ENCODE measurements at regions not wholly inside any gene's neighbourhood (a gene's known extent, or its start where the extent isn't known, plus 50 kb on each side); places are given as distances from the start of the nearest gene placed in this dataset.

DNA sequence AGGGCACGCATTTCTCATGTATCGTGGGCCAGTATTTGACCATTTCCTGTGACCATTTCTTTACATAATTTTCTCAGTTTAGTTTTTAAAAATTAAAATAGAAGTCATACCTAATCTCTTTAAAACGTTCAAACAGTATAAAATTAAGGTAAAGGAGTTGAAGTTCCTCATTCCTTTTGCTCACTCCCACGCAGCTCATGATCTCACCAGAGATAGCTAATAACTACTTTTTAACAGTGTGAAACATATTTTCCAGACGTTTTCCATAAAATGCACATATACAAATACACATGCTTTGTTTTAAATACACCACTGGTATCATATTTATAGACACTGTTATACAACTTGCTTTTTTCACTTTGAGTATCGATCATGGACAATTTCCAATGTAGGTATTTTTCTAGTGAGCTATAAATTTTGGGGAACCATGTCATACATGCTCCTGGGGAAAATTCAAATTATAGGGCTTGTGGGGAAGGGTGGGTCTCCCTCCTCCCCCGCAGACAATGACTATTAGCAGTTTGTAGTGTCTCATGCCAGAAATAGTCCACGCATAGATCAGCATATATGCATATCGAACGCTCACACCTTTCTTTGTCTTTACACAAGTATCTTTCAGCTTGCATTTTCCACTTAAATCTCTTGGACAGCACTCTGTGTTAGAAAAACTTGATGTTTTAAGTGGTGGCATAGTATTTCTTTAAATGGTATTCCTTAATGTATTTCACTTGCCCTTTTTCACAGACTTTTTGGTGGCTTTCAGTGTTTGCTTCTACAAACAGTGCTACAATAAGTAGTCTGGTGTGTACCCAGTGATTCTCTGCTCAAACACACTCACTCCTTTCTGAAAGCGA is 145.5 kb upstream of the ZNF217 start:
- FAIRE-seq (no peak), DNase-seq (ENCODE audit: insufficient read length, low spot score) (no peak)
- TF ChIP-seq, protein P1, sequence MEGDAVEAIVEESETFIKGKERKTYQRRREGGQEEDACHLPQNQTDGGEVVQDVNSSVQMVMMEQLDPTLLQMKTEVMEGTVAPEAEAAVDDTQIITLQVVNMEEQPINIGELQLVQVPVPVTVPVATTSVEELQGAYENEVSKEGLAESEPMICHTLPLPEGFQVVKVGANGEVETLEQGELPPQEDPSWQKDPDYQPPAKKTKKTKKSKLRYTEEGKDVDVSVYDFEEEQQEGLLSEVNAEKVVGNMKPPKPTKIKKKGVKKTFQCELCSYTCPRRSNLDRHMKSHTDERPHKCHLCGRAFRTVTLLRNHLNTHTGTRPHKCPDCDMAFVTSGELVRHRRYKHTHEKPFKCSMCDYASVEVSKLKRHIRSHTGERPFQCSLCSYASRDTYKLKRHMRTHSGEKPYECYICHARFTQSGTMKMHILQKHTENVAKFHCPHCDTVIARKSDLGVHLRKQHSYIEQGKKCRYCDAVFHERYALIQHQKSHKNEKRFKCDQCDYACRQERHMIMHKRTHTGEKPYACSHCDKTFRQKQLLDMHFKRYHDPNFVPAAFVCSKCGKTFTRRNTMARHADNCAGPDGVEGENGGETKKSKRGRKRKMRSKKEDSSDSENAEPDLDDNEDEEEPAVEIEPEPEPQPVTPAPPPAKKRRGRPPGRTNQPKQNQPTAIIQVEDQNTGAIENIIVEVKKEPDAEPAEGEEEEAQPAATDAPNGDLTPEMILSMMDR (IDR thresholded peaks at IDR 0.05; ENCODE audit: insufficient read depth, missing control alignments), result no peak

DNA sequence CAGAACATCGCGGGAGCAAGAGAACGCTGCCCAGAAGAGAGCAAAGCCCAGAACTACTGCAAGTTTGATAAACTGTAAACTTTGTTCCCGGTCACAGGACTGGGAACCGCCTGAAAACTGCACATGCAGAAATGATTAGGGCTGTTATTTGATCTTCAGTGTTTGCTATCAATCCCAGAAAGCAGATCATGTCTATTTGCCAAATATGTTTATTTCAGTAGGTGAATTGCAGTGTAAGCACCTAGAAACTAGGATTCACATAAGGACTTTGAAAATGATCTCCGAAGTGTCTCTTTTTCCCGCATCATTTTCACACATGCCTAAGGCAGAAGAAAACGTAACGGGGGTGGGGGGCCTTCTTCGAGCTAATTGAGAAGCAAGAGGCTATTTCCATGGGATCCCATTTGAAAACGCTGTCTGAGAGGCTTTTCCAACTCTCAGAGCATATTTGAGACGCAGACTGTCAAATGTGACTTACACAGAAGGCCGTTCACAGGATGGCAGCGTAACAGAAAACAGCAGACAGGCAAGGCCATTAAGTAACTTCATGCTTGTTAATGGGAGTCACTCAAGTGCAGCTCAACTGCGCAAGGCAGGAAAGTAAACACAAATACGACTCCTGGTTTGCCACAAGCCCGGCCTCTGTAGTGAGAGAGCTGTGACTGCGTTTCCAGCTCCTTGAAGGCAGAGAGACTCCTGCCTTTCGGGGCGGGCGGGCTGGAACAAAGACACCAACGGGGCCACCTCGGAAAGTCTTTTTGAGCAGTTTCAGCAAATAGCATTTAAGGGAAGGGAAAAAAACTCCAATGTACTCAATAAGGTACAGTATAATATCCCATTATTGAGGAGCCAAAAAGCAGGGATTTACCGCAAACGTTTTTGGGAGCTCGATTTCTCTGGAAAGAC is 144.7 kb upstream of the ZNF217 start:
- FAIRE-seq, result no peak
- TF ChIP-seq, protein P1 (IDR thresholded peaks at IDR 0.05; ENCODE audit: insufficient read depth, missing control alignments), result no peak
- DNase-seq (ENCODE audit: insufficient read length, low spot score), result no peak

DNA sequence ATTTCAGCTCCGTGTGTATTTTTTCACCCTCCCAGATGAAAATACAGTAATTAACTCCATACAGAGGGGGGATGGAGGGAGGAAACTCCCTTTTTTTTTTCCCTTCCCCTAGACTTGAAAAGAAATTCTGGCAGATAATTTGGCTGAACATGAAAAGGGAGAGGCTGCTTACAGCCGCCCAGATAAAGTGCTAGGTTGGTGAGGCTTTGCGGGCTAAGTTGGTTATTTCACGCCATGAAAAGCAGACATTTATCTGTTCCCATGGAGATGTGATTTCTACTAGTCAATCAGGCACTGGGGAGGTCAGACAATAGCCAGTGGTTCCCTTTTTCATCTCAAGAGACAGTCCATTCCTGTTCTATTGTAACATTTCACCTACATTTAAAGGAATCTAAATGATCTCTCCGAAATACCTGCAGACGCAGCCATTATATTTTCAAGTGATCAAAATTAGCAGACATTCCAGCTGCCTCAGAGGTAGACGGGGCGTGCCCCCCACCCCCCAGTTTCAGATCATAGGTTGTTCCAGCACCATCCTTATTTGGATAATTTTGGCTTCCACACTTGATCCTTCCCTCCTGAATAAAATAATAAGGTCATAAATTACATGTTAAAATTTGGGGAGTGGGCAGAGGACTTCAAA is 143.9 kb upstream of the ZNF217 start:
- no peak for FAIRE-seq
- no peak for DNase-seq (ENCODE audit: insufficient read length, low spot score)
- TF ChIP-seq, protein P1 (IDR thresholded peaks at IDR 0.05; ENCODE audit: insufficient read depth, missing control alignments), result no peak

DNA sequence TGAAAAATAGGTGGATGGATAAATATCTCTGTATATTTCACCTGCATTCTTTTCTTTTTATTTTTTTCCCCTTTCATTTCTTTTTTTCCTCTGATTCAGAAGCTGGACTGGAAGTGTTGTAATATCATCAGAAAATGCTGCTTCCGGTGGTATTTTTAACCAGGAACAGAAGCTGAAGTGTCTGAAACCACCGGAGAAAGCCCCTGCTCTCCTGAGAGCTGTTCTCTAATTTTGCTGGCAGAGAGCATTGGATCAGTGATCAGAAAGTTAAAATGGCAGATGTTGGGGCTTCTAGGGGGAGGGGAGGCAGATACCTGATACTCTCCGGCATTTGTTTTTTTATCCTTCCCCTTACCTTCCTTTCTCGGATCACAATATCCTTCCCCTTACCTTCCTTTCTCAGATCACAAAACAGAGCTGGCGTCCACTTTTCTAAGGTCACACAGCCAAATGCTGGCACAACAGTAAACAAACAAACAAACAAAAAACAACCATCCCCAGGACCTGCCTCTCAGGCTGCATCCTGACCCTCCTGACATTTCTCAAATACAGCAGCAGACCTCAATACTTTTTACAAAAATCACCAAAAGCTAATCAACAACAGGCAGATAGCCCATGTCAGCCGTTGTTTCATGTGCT is 143.2 kb upstream of the ZNF217 start:
- no peak for DNase-seq (ENCODE audit: insufficient read length, low spot score)
- TF ChIP-seq, protein P1 (IDR thresholded peaks at IDR 0.05; ENCODE audit: insufficient read depth, missing control alignments), result no peak
- no peak for FAIRE-seq

DNA sequence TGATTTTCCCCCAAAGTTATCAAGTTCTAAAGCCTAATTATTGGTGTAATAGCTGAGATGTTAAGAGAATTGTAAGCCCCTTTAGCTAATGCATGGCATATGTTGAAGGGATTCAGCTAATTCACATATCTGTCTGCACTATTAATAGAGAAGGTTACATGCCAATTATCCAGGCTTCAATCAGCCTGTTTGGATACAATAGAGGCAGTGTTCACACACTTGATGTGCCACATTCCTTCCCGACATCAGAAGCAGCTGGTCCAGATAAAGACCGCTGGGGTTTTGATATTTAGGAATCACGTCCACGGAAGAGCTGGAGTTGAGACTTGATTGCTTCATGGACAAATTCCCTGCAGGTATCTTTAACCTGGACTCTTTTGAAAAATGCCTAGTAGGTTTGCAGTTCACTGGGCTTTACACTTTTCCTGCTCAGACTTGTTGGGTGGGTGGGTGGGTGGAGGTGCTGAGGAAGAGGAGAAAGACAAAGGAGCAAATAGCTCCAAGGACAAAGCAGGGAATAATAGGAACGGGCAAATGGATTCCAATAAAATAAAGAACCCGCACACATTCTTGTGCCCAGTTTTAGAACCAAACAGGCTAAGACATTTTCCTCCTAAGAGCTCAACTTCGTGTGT is 142.6 kb upstream of the ZNF217 start:
- TF ChIP-seq, protein P1 (IDR thresholded peaks at IDR 0.05; ENCODE audit: insufficient read depth, missing control alignments), result no peak
- FAIRE-seq (no peak), DNase-seq (ENCODE audit: insufficient read length, low spot score) (no peak)

DNA sequence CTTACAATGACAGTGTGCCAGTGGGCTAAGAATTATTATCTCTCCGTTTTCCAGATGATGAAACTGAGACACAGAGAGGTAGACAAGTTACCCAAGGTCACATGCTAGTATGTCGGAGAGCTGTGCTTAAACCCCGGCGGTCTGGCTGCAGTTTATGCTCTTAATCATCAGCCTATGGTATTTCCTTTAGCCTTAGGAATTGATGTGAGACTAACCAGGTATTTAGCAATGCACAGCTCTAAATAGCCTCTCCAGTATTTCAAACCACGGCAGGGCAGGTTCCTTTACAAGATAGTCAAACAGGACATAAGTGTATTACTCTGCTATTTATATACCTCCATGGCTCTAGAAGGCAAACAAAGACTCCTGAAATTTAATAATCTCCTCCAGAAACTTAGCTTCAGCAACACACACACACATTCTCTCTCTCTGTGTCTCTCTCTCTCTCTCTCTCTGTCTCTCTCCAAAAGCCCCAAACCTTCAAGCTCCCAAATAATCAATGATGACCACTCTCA is 142.0 kb upstream of the ZNF217 start:
- no peak for FAIRE-seq
- TF ChIP-seq, protein P1 (IDR thresholded peaks at IDR 0.05; ENCODE audit: insufficient read depth, missing control alignments), result no peak
- no peak for DNase-seq (ENCODE audit: insufficient read length, low spot score)

Measured in D721Med (cell line).